ENCODE measurements at regions not wholly inside any gene's neighbourhood (a gene's known extent, or its start where the extent isn't known, plus 50 kb on each side); places are given as distances from the start of the nearest gene placed in this dataset.

DNA sequence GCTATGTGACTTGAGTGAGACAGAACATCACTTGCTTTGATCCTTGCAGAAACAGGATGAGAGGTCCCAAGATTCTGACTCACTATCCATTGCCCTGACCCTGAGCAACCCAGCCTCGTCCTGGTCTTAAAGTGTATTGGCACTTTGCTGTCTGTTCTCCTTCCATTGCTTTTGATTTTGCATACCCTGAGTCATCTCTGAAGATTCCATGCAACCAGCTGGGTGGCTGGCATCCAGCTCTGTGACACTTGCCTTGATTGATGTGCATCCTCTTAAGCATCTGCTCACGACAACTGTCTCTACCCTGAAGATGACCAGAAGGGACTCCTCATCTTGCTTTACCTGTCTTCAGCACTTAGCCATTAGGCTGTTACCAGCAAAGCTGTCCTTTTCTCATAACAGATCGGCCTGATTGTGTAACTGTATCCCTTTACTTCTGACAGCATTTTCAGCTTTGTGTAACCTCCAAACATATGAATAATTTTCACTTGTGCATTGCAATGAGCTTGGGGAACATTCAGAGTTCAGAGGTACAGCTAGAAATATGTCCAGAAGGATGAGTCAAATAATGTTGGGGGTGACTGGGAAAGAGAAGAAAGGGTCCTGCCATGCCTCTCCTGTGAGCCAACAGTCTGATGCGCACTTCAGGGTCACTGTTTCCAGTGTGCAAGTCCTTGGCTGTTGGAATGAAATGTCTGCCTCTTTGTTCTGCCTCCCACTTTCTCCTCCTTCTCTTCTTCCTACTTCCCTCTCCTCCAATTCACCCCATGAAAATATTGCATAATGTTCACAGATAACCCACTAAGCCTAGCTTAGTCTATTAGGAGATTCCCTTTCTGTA, 249.7 kb upstream of the OSR1 start:
- TF ChIP-seq EZH2phosphoT487 (IDR thresholded peaks at IDR 0.05; ENCODE audit: borderline replicate concordance, low read length): no peak
- TF ChIP-seq, protein P1, sequence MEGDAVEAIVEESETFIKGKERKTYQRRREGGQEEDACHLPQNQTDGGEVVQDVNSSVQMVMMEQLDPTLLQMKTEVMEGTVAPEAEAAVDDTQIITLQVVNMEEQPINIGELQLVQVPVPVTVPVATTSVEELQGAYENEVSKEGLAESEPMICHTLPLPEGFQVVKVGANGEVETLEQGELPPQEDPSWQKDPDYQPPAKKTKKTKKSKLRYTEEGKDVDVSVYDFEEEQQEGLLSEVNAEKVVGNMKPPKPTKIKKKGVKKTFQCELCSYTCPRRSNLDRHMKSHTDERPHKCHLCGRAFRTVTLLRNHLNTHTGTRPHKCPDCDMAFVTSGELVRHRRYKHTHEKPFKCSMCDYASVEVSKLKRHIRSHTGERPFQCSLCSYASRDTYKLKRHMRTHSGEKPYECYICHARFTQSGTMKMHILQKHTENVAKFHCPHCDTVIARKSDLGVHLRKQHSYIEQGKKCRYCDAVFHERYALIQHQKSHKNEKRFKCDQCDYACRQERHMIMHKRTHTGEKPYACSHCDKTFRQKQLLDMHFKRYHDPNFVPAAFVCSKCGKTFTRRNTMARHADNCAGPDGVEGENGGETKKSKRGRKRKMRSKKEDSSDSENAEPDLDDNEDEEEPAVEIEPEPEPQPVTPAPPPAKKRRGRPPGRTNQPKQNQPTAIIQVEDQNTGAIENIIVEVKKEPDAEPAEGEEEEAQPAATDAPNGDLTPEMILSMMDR (IDR thresholded peaks at IDR 0.05; ENCODE audit: low read depth, low read length, poor library complexity, severe bottlenecking): no peak

Measured in DOHH2 (cell line).